22Rv1 (cell line): ENCODE measurements at regions not wholly inside any gene's neighbourhood (a gene's known extent, or its start where the extent isn't known, plus 50 kb on each side); places are given as distances from the start of the nearest gene placed in this dataset.

Experiments
- ZFX ChIP-seq: fragments of 450-650 bp; IDR thresholded peaks from 2 replicates; pipeline ENCODE4 v1.6.1; 2017; ENCODE audit warnings: antibody characterized with exemption, borderline replicate concordance
- TF ChIP-seq, protein P1 (sequence below): fragments of 450-650 bp; IDR thresholded peaks from 2 replicates; pipeline ENCODE4 v1.5.1; 2017; ENCODE audit warnings: mild to moderate bottlenecking

DNA sequence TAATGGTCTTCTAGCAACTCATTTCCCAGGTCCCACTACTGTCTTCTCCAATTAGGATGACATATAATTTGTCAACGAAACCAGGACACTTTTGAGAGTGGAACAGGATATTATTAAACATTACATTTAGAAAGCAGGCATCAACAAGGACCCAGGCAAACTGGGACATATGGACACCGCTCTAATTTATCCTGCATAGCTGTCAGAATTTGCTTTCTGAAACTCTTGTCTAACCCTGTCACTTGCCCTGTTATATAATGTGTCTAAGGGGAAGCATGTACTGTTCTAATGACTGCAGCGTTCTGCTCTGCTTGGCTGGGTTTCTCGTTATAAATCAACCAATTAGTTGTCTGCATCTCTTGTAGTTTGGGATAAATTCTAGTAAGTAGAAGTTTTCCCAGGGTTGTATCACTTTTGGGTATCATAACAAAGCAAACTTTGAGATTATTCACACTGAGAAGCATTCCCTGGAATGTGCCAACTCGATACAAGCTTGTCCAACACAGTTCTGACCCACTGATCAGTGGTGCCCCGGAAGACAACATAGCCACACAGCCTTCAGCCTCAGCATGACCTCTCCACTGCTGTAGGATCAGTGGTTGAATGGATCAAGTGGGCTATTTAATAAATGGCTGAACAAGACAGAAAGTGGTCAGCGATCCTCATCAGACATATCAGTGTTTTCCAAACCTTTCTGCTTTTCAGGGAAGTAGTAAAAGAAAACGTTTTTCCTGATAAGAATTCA is 228.1 kb downstream of the KIF20B start:
- TF ChIP-seq, protein P1, sequence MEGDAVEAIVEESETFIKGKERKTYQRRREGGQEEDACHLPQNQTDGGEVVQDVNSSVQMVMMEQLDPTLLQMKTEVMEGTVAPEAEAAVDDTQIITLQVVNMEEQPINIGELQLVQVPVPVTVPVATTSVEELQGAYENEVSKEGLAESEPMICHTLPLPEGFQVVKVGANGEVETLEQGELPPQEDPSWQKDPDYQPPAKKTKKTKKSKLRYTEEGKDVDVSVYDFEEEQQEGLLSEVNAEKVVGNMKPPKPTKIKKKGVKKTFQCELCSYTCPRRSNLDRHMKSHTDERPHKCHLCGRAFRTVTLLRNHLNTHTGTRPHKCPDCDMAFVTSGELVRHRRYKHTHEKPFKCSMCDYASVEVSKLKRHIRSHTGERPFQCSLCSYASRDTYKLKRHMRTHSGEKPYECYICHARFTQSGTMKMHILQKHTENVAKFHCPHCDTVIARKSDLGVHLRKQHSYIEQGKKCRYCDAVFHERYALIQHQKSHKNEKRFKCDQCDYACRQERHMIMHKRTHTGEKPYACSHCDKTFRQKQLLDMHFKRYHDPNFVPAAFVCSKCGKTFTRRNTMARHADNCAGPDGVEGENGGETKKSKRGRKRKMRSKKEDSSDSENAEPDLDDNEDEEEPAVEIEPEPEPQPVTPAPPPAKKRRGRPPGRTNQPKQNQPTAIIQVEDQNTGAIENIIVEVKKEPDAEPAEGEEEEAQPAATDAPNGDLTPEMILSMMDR, result no peak
- no peak for TF ChIP-seq ZFX
